Lower leg skin (tissue), 4 donors: ENCODE measurements at regions not wholly inside any gene's neighbourhood (a gene's known extent, or its start where the extent isn't known, plus 50 kb on each side); places are given as distances from the start of the nearest gene placed in this dataset.

Source experiments
- DNase-seq, 2 donors: peaks; one replicate each; pipeline ENCODE4 v3.0.0-alpha.2; 2019; ENCODE audit warnings: low spot score in 2 of 2
- H3K4me3 ChIP-seq: fragments of 200-600 bp; sonication (generic); 2 replicates; pipeline ENCODE4 v1.5.1; 2017; ENCODE audit warnings: mild to moderate bottlenecking, low read depth; ENCODE audit not compliant: poor library complexity, severe bottlenecking
- POLR2A ChIP-seq, 2 donors: fragments of 450-650 bp; IDR thresholded peaks; one replicate each; pipeline ENCODE4 v1.6.1; 2016 to 2017; ENCODE audit warnings: antibody characterized with exemption in 2 of 2, mild to moderate bottlenecking in 1 of 2, moderate library complexity in 1 of 2
- WGBS, 2 donors: methylation state at CpG; one replicate each; pipeline ENCODE4 v1.1.5; 2018; 5-methylcytosine and 5-hydroxymethylcytosine counted together
- intact Hi-C: fragments of 100-400 bp; cut with DNase I; formaldehyde crosslinking; loops from one replicate; pipeline ENCODE4 v1.15.0; 2023; ENCODE audit warnings: low total_unique reads
- TF ChIP-seq, protein P1 (sequence below), 3 donors: fragments of 450-650 bp; IDR thresholded peaks; one replicate each; pipeline ENCODE4 v1.5.1; 2016; ENCODE audit warnings: antibody characterized with exemption in 3 of 3, mild to moderate bottlenecking in 3 of 3, moderate library complexity in 2 of 3

DNA sequence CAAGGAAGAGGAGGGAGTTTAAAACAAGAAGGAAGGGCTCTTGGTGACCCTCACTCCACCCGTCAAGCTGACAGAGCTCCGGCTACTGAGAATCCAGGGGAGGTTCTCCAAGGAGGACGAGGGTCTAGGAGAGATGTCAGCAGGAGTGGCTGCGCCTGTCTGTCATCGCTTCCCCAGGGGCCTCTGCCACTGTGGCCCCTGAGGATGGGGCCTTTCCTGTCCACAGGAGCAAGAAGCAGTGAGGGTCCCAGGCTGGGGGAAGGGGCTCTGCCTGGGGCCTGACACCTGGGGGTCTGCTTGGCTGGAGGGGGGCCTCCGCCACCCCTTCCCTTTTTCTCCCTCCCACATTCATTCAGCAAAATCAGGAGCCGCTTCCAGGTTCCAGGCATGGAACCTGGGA is 66.5 kb upstream of the TNRC6C start:
- DNase-seq = no peak
- no peak for TF ChIP-seq POLR2A (IDR thresholded peaks at IDR 0.05)
- TF ChIP-seq, protein P1, sequence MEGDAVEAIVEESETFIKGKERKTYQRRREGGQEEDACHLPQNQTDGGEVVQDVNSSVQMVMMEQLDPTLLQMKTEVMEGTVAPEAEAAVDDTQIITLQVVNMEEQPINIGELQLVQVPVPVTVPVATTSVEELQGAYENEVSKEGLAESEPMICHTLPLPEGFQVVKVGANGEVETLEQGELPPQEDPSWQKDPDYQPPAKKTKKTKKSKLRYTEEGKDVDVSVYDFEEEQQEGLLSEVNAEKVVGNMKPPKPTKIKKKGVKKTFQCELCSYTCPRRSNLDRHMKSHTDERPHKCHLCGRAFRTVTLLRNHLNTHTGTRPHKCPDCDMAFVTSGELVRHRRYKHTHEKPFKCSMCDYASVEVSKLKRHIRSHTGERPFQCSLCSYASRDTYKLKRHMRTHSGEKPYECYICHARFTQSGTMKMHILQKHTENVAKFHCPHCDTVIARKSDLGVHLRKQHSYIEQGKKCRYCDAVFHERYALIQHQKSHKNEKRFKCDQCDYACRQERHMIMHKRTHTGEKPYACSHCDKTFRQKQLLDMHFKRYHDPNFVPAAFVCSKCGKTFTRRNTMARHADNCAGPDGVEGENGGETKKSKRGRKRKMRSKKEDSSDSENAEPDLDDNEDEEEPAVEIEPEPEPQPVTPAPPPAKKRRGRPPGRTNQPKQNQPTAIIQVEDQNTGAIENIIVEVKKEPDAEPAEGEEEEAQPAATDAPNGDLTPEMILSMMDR (IDR thresholded peaks at IDR 0.05) = no peak
- no peak overlapping the region for H3K4me3 ChIP-seq
- WGBS, 2 donors = 84 to 95% methylated on average over 7 of the region's 7 CpGs
- intact Hi-C loops = no loop called here

DNA sequence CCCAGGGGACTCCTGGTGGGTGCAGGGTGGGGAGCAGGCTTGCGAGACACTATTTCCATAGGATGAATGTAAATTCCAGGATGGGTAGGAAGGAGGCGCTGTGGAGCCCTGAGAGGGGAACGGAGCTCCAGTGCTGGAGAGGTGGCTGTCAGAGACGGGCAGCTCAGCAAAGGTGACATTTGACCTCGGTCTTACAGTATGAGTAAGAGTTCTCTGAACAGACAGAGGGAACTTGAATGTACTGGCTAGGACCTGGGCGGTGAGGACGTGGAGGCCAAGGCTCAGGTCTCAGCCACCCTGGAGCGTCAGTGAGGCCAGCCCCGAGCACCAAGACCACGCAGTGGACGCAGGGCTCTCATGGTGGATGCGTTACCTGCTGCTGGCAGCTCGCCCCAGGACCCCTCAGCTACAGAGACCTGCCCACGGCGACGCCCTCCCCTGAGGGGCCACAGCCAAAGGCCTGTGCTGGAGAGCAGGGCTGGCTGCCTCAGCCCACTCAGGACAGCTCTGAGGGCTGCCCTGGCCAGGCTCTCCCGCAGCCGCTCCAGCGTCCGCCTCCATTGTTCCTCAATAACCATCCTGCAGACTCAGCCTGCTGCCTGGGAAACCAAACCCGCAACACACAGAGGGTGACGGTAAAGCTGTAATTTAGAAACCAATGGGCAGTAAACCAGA is 65.9 kb upstream of the TNRC6C start:
- no peak for DNase-seq
- intact Hi-C loops = no loop called here
- TF ChIP-seq POLR2A (IDR thresholded peaks at IDR 0.05) = no peak
- TF ChIP-seq, protein P1 (IDR thresholded peaks at IDR 0.05) = no peak
- WGBS, 2 donors = 81 to 83% methylated on average over 20 to 22 of the region's 22 CpGs
- no peak overlapping the region for H3K4me3 ChIP-seq

DNA sequence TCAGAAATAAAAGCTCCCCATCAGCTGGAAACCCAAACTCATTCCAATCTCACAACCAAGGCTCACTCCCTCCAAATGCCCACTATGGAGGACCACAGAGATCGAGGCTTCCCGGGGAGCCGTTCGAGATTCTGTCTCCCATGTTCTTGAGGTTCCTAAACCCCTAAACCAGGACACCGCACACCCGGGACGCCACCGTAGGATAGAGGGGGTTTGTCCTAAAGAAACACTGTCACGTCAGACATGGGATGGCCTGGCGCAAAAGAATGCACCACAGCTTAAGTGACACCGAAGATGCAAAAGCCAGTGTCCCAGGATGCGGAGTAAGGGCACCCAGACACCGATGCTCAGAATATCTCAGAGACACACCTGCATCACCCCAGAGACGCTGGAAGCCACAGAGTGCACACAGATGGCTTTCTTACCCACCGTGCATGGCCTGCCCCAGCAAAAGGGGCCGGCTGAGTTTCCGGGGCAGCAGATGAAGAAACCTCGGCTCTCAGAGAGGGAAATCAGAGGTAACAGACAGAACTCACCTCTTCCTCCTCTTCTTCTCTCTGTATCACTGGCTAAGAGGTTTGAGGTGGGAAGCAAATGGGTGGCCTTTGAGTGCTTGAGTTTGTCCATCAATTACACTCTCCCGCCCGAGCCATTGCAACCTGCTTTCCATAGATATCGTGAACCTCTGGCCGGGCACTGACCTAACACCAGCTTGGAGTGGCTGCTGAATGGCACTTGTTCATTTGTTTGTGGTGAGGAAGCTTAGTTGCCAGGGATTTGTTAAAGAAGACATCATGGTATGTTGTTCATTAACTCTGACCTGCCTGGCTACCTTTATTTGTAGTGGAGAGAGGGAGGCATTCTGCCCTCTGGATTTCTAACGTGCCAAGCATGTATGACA is 65.1 kb upstream of the TNRC6C start:
- TF ChIP-seq POLR2A (IDR thresholded peaks at IDR 0.05) = no peak
- TF ChIP-seq, protein P1 (IDR thresholded peaks at IDR 0.05) = no peak
- 90 to 93% methylated on average over 23 of the region's 23 CpGs for WGBS, 2 donors
- H3K4me3 ChIP-seq = no peak overlapping the region
- intact Hi-C loops = no loop called here
- DNase-seq = no peak

DNA sequence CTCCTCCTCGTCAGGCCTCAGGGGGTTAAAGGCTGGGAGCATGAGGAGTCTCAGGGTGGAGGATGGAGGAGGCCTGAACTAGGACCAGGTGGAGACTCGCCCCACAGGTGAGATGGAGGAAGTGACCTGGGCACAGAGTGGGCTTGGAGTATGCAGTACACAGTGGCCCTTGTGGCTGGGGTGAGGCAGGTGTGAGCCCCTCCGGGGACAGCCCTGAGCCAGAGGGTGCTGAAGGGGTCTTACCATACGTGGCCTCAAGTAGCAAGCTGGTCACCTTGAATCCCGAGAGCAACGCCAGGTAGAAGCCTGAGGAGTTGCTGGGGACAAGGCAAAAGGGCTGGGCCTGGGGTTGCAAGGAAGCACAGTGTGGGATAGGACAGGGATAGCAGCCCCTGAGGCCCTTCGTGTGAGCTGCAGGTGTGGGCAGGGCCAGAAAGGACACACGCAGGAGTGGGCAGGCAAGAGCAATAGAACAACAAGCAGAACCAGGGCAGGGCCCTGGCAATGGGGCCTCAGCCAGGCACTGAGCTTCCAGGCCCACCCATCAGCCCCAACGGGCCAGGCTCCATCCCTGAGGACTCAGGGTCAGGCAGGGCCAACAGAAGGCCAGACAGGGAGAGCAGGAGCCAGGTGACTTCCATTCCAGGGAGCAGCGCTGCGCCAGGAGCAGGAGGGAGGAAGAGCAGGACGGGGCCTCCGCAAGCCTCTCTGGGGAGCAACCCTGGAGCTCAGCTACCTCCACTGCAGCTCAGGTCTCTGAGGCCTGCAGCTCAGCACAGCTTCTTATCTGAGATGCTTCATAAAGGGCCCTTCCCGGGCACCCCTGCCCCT is 64.2 kb upstream of the TNRC6C start:
- WGBS, 2 donors = 80 to 84% methylated on average over 13 of the region's 14 CpGs
- H3K4me3 ChIP-seq = no peak overlapping the region
- intact Hi-C loops = no loop called here
- no peak for DNase-seq
- TF ChIP-seq, protein P1 (IDR thresholded peaks at IDR 0.05) = no peak
- no peak for TF ChIP-seq POLR2A (IDR thresholded peaks at IDR 0.05)

DNA sequence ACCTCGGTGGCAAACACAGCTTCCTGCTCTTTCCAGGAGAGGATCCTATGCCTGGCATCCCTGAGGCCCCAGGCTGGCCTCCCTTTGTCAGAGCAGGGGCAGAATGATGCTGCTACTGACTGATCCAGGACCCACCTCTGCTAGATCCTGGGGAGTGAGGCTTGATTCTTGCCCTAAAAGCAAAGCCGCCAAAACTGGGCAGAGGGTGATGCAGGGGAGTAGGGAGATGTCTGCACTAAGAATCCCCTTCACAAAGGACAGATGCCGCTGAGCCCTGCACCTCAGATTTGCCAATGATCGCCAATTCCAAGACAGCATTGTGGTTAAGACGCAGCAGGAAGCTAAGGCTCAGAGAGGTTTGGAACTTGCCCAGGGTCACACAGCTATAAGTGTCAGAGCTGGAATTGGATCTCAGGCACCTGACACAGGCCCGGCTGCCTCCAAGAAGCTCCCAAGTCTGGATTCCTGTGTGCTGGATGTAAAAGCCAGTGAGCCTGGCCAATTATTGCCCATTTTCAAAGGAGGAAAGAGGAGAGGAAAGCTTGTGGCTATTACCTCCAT is 60.7 kb upstream of the TNRC6C start:
- 88 to 89% methylated on average over 6 of the region's 6 CpGs for WGBS, 2 donors
- TF ChIP-seq, protein P1 (IDR thresholded peaks at IDR 0.05) = no peak
- no peak for TF ChIP-seq POLR2A (IDR thresholded peaks at IDR 0.05)
- intact Hi-C loops = no loop called here
- peak in 1 of 2 donors; percentile 58 for DNase-seq
- H3K4me3 ChIP-seq = no peak overlapping the region
